Calu3 (cell line): ENCODE measurements at regions not wholly inside any gene's neighbourhood (a gene's known extent, or its start where the extent isn't known, plus 50 kb on each side); places are given as distances from the start of the nearest gene placed in this dataset.
"Not testable (repeated sequence)": the region's sequence is repeated elsewhere in the genome, so short reads cannot be mapped to it uniquely, and the experiment has no call there.

Experiments
- BruUV-seq: library from RNA; stranded (reverse); fragments of 400-500 nt; replicated peaks from 2 replicates; lab custom pipeline; 2021; lab: Mats Ljungman, UMichigan
- CTCF ChIA-PET: fragments of 300-600 bp; sonication (Branson Sonifier 250); formaldehyde crosslinking; loops from one replicate; lab custom pipeline; 2022; ENCODE audit warnings: antibody characterized with exemption; lab: Charles Lee
- DNase-seq: peaks from one replicate; pipeline ENCODE4 v3.0.0; 2022
- H3K27ac Mint-ChIP-seq: one replicate; pipeline ENCODE4 v1.8.0; 2022; ENCODE audit warnings: mixed read lengths; ENCODE audit not compliant: unreplicated experiment
- H3K27me3 Mint-ChIP-seq: one replicate; pipeline ENCODE4 v1.8.0; 2022; ENCODE audit warnings: mixed read lengths; ENCODE audit not compliant: unreplicated experiment
- H3K36me3 Mint-ChIP-seq: one replicate; pipeline ENCODE4 v1.8.0; 2022; ENCODE audit warnings: mild to moderate bottlenecking, moderate library complexity, mixed read lengths; ENCODE audit not compliant: insufficient read depth, unreplicated experiment
- H3K4me1 Mint-ChIP-seq: one replicate; pipeline ENCODE4 v1.8.0; 2022; ENCODE audit warnings: mild to moderate bottlenecking, low read depth, mixed read lengths; ENCODE audit not compliant: unreplicated experiment
- H3K4me3 Mint-ChIP-seq: one replicate; pipeline ENCODE4 v1.8.0; 2022; ENCODE audit warnings: mild to moderate bottlenecking, low read depth, moderate library complexity, mixed read lengths; ENCODE audit not compliant: unreplicated experiment
- H3K9me3 Mint-ChIP-seq: one replicate; pipeline ENCODE4 v1.8.0; 2022; ENCODE audit warnings: low read depth, mixed read lengths; ENCODE audit not compliant: unreplicated experiment
- CTCF ChIP-seq: fragments of 200-600 bp; IDR thresholded peaks from one replicate; pipeline ENCODE4 v1.8.0; 2022; ENCODE audit warnings: antibody characterized with exemption; ENCODE audit not compliant: unreplicated experiment
- intact Hi-C: fragments of 100-400 bp; cut with micrococcal nuclease; formaldehyde crosslinking; loops from one replicate; pipeline ENCODE4 v1.10.0; 2022; ENCODE audit not compliant: unreplicated experiment

- CTCF ChIA-PET = no interaction called here
- H3K27ac Mint-ChIP-seq = no peak overlapping the region
- BruUV-seq = no TSS peak
- H3K36me3 Mint-ChIP-seq = no peaks in the 10 kb centered on the region
- no peak overlapping the region for H3K4me3 Mint-ChIP-seq
- no peaks in the 10 kb centered on the region for H3K4me1 Mint-ChIP-seq
- intact Hi-C loops = no loop called here
- TF ChIP-seq CTCF = no peak
- H3K9me3 Mint-ChIP-seq = peaks cover 6% of the 10 kb centered on the region
- DNase-seq = no peak
- H3K27me3 Mint-ChIP-seq = no peaks in the 10 kb centered on the region
Observed at GRCh38 chr4:159705334-159705733, 602.5 kb downstream of the RAPGEF2 start.

- intact Hi-C loops = no loop called here
- Mint-ChIP-seq H3K27me3 (no peaks in the 10 kb centered on the region), H3K4me3 (no peak overlapping the region), H3K36me3 (no peaks in the 10 kb centered on the region), H3K27ac (no peak overlapping the region), H3K4me1 (no peaks in the 10 kb centered on the region), H3K9me3 (no peaks in the 10 kb centered on the region)
- TF ChIP-seq CTCF = no peak
- CTCF ChIA-PET = no interaction called here
- no peak for DNase-seq
- BruUV-seq = no TSS peak
Observed at GRCh38 chr4:159706704-159707103, 603.8 kb downstream of the RAPGEF2 start.

GRCh38 chr4:159715180-159715579 lies 612.3 kb downstream of the RAPGEF2 start:
- H3K4me1 Mint-ChIP-seq, H3K36me3 Mint-ChIP-seq, CTCF ChIA-PET, H3K27me3 Mint-ChIP-seq, H3K9me3 Mint-ChIP-seq, BruUV-seq, intact Hi-C loops, H3K27ac Mint-ChIP-seq, DNase-seq, H3K4me3 Mint-ChIP-seq: not testable (repeated sequence)

GRCh38 chr4:159719531-159719930 lies 616.7 kb downstream of the RAPGEF2 start:
- TF ChIP-seq CTCF = no peak
- intact Hi-C loops = no loop called here
- Mint-ChIP-seq H3K27ac (no peak overlapping the region), H3K36me3 (no peaks in the 10 kb centered on the region), H3K27me3 (no peaks in the 10 kb centered on the region), H3K9me3 (peaks cover 3% of the 10 kb centered on the region), H3K4me1 (no peaks in the 10 kb centered on the region), H3K4me3 (no peak overlapping the region)
- CTCF ChIA-PET = no interaction called here
- no peak for DNase-seq
- BruUV-seq = no TSS peak

GRCh38 chr4:159722052-159722451 lies 619.2 kb downstream of the RAPGEF2 start:
- no peak for TF ChIP-seq CTCF
- Mint-ChIP-seq H3K36me3 (no peaks in the 10 kb centered on the region), H3K27ac (no peak overlapping the region), H3K4me1 (no peaks in the 10 kb centered on the region), H3K27me3 (no peaks in the 10 kb centered on the region), H3K9me3 (no peaks in the 10 kb centered on the region), H3K4me3 (no peak overlapping the region)
- intact Hi-C loops = no loop called here
- CTCF ChIA-PET = interaction anchor here (0.6 kb wide), 1 partner anchor 35 kb away, joined by 4 read pairs; no protein-coding TSS in a partner anchor
- no peak for DNase-seq
- no TSS peak for BruUV-seq
